Activated B cell treated with CpG ODN at 0.5 μM for 24 hours (primary cell): ENCODE measurements at regions not wholly inside any gene's neighbourhood (a gene's known extent, or its start where the extent isn't known, plus 50 kb on each side); places are given as distances from the start of the nearest gene placed in this dataset.

Experiments
- ATAC-seq: fragments of 200-7000 bp; cut with Tn5 transposase; one replicate; pipeline ENCODE4 v1.10.0; 2021; ENCODE audit warnings: low read depth, mild to moderate bottlenecking, moderate library complexity
- CTCF ChIA-PET: fragments of 350-600 bp; sonication (Branson Sonifier 250); formaldehyde crosslinking; loops from one replicate; lab custom pipeline; 2021; ENCODE audit warnings: antibody characterized with exemption; lab: Charles Lee
- POLR2A ChIA-PET: fragments of 350-600 bp; sonication (Branson Sonifier 250); formaldehyde crosslinking; loops from one replicate; lab custom pipeline; 2021; ENCODE audit warnings: antibody characterized with exemption; lab: Charles Lee
- DNase-seq: peaks from one replicate; pipeline ENCODE4 v3.0.0; 2022
- H3K27ac Mint-ChIP-seq: one replicate; pipeline ENCODE4 v1.8.0; 2020; ENCODE audit warnings: mixed read lengths
- H3K27me3 Mint-ChIP-seq: one replicate; pipeline ENCODE4 v1.8.0; 2021; ENCODE audit warnings: mixed read lengths
- H3K36me3 Mint-ChIP-seq: one replicate; pipeline ENCODE4 v1.8.0; 2021; ENCODE audit warnings: low read depth, mixed read lengths
- H3K4me1 Mint-ChIP-seq: one replicate; pipeline ENCODE4 v1.8.0; 2021; ENCODE audit warnings: mixed read lengths
- H3K4me3 Mint-ChIP-seq: one replicate; pipeline ENCODE4 v1.8.0; 2020; ENCODE audit warnings: mild to moderate bottlenecking, mixed read lengths
- H3K9me3 Mint-ChIP-seq: one replicate; pipeline ENCODE4 v1.8.0; 2020; ENCODE audit warnings: mixed read lengths
- CTCF ChIP-seq: fragments of 200-600 bp; IDR thresholded peaks from one replicate; pipeline ENCODE4 v1.8.0; 2022; ENCODE audit warnings: antibody characterized with exemption, mild to moderate bottlenecking
- intact Hi-C: fragments of 100-400 bp; cut with micrococcal nuclease; formaldehyde crosslinking; loops from one replicate; pipeline ENCODE4 v1.15.1; 2024

DNA sequence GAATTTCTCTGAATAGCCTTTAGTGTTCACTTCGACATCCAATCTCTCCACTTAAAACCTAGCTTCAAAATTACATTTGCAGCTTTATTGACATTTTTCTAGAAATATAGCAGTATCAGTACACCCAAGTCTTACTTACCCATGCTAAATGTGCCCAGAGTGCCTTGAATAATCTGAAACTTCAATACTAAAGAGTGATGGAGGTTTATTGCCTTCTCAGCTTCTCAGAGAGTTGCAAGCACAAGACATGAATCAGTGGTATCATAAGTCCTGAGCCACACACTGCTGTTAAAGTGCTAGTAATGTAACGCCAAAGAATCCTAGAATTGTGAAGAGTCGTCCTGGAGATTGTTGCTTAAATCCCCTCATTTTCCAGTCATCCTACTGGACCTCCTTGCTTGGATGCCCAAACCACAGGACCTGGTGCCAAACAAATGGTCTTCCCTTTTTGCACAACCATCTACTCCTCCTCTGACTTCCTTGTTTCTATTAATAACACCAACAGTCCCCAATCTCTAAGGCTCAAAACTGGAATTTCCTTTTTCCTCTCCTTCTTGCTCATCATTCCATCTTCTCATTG, 83.2 kb upstream of the SPATS2L start:
- no peak for DNase-seq
- no peak overlapping the region for H3K4me3 Mint-ChIP-seq

DNA sequence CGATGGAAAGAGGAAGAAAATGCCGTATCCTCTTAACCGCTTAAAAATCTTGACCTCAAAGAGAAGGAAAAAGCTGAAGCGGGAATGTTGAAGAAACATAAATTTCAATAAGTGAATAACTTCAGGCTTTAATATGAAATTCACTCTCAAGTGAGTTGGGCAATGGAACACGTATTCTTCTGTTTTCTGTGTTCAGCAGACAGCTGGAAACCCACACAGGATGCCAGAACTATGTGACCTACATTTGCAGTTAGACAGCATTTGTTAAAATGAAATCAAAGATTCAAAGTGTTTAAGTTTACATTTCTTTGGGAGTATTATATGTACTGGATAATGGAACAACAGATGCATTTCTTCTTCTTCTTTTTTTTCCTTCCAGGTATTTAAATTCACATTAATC, 80.5 kb upstream of the SPATS2L start:
- H3K27ac Mint-ChIP-seq = no peak overlapping the region
- no peaks in the 10 kb centered on the region for H3K4me1 Mint-ChIP-seq
- ChIA-PET CTCF (no interaction called here), POLR2A (no interaction called here)
- TF ChIP-seq CTCF = no peak
- no peak overlapping the region for H3K4me3 Mint-ChIP-seq
- no peaks in the 10 kb centered on the region for H3K36me3 Mint-ChIP-seq
- peaks cover 22% of the 10 kb centered on the region for H3K27me3 Mint-ChIP-seq
- no peaks in the 10 kb centered on the region for H3K9me3 Mint-ChIP-seq
- DNase-seq (no peak), ATAC-seq (no peak)
- intact Hi-C loops = no loop called here

More for the DNA sequence above, 83.2 kb upstream of the SPATS2L start:
- Mint-ChIP-seq H3K27me3 (peaks cover 14% of the 10 kb centered on the region), H3K27ac (no peak overlapping the region), H3K4me1 (no peaks in the 10 kb centered on the region), H3K36me3 (no peaks in the 10 kb centered on the region), H3K9me3 (no peaks in the 10 kb centered on the region)
- POLR2A ChIA-PET = no interaction called here
- TF ChIP-seq CTCF = no peak
- ATAC-seq = no peak
- intact Hi-C loops = no loop called here
- CTCF ChIA-PET = no interaction called here

DNA sequence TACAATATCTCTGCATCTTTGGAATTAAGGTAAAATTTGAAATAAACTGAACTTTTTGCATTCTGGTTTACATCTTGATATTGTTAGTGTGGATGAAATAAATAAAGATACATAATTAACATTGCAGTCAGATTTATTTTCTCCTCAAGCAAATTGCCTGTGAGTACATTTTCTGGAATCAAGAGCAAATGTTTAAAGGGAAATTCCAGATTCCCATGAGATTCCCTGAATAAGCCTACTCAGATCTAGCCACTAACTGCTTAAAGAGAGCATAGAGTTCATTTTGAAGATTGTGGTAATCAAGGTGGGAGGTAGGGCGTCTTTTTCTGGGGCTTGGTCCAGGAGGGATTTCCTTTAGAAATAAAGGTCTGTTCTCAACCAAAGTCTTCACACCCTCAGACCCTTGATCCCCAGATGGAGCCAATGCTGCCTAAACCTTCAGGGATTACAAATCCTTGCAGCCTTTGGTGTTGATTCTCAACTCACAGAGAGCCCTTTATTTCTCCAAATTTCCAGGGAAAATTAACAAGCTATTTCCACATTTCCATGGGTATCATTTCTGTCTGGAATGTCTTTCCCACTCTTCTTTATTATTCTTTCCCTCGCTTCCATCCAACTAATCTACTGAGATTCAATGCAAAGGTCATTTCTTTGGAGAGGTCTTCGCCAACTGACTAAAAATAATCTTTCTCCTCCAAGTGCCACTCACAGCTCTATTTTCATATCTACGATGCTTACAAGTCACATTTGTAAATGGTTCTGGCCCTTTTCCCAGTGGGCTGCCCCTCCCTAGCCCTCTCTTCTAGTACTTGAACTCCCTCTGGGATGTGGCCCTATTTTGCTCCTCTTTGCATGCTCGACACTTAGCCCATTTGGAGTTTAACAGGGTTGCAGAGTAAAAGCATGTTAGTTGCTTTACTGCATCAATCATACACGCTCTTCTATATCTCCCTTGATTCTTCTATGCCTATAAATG, 79.8 kb upstream of the SPATS2L start:
- no peaks in the 10 kb centered on the region for H3K4me1 Mint-ChIP-seq
- CTCF ChIA-PET = no interaction called here
- intact Hi-C loops = no loop called here

GRCh38 chr2:200230716-200231115, 75.8 kb upstream of the SPATS2L start:
- ChIA-PET CTCF (no interaction called here), POLR2A (no interaction called here)
- Mint-ChIP-seq H3K9me3 (no peaks in the 10 kb centered on the region), H3K27ac (no peak overlapping the region), H3K4me1 (no peaks in the 10 kb centered on the region), H3K27me3 (peaks cover 17% of the 10 kb centered on the region), H3K36me3 (no peaks in the 10 kb centered on the region), H3K4me3 (no peak overlapping the region)
- intact Hi-C loops = no loop called here
- DNase-seq = no peak
- TF ChIP-seq CTCF = no peak
- ATAC-seq = no peak

More for the DNA sequence above, 79.8 kb upstream of the SPATS2L start:
- ATAC-seq = no peak
- Mint-ChIP-seq H3K36me3 (no peaks in the 10 kb centered on the region), H3K9me3 (no peaks in the 10 kb centered on the region), H3K27ac (no peak overlapping the region), H3K27me3 (peaks cover 22% of the 10 kb centered on the region), H3K4me3 (no peak overlapping the region)
- DNase-seq = no peak
- TF ChIP-seq CTCF = no peak
- POLR2A ChIA-PET = no interaction called here

DNA sequence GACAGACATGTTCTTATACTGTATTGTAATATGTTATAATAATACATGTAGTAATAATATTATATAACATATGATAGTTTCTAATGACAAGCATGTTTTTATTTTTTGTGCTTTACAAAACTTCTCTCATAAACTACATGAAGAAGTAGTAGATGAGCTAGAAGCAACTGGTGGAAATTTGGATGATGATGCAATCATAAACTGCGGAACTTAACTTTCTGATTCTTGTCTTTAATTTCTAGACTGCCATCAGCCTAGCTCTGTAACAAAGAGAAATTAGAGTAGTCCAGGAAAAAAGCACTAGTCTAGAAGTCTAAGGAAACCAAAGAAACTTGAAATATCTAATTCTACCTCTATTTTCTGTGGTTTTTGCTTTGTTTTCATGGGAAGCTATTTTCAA, 71.0 kb upstream of the SPATS2L start:
- intact Hi-C loops = no loop called here
- no peaks in the 10 kb centered on the region for H3K9me3 Mint-ChIP-seq
- H3K27me3 Mint-ChIP-seq = peaks cover 9% of the 10 kb centered on the region
- no peaks in the 10 kb centered on the region for H3K4me1 Mint-ChIP-seq
- no peaks in the 10 kb centered on the region for H3K36me3 Mint-ChIP-seq
- POLR2A ChIA-PET = no interaction called here
- TF ChIP-seq CTCF = no peak
- H3K4me3 Mint-ChIP-seq = no peak overlapping the region
- H3K27ac Mint-ChIP-seq = no peak overlapping the region
- CTCF ChIA-PET = no interaction called here
- ATAC-seq (no peak), DNase-seq (no peak)
